GM12873 (cell line): ENCODE measurements at regions not wholly inside any gene's neighbourhood (a gene's known extent, or its start where the extent isn't known, plus 50 kb on each side); places are given as distances from the start of the nearest gene placed in this dataset.

Source experiments
- TF ChIP-seq, protein P1 (sequence below): IDR thresholded peaks from 2 replicates; pipeline ENCODE4 v1.5.1; 2012; ENCODE audit warnings: low read depth, mild to moderate bottlenecking, moderate library complexity, low read length, control low read depth; ENCODE audit not compliant: insufficient read depth; ENCODE audit errors: missing control alignments

GRCh38 chr17:56648321-56648720 is 54.8 kb downstream of the NOG start:
- TF ChIP-seq, protein P1, sequence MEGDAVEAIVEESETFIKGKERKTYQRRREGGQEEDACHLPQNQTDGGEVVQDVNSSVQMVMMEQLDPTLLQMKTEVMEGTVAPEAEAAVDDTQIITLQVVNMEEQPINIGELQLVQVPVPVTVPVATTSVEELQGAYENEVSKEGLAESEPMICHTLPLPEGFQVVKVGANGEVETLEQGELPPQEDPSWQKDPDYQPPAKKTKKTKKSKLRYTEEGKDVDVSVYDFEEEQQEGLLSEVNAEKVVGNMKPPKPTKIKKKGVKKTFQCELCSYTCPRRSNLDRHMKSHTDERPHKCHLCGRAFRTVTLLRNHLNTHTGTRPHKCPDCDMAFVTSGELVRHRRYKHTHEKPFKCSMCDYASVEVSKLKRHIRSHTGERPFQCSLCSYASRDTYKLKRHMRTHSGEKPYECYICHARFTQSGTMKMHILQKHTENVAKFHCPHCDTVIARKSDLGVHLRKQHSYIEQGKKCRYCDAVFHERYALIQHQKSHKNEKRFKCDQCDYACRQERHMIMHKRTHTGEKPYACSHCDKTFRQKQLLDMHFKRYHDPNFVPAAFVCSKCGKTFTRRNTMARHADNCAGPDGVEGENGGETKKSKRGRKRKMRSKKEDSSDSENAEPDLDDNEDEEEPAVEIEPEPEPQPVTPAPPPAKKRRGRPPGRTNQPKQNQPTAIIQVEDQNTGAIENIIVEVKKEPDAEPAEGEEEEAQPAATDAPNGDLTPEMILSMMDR, result no peak

DNA sequence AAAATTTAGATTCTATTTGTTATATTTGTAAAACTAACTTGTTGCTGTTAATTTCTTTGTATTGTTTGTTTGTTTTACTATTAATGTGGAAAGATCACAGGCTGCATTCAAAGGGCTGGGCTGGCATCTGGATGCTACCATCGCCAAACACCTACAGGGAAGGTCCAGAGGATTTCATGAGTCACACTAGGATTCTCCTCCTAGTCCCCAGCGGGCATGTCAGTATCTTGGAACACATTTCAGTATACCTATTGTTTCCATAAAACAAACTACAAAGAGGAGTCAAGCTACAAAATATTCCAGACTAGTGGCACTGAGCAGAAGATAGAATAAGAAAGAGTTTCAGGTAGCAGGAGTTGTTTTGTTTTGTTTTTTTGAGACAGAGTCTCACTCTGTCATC is 55.3 kb downstream of the NOG start:
- TF ChIP-seq, protein P1, result no peak

DNA sequence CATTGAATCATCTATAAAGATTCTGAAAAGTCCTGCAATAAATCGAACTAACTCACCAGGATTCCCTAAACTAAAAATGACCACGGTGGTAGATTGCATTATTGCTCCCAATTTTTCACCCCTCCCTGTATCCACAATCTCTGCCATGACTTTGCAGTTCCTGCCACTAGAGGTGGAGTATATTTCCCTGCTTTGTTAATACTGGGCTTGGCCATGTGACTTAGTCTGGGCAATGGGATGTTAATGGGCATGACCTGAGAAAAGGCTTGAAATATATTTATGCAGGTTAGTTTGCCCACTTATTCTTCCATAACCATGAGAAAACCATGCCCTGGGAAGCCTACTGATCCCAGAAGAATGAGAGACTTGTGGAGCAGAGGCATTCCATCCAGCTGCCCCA is 59.1 kb downstream of the NOG start:
- TF ChIP-seq, protein P1, result no peak

DNA sequence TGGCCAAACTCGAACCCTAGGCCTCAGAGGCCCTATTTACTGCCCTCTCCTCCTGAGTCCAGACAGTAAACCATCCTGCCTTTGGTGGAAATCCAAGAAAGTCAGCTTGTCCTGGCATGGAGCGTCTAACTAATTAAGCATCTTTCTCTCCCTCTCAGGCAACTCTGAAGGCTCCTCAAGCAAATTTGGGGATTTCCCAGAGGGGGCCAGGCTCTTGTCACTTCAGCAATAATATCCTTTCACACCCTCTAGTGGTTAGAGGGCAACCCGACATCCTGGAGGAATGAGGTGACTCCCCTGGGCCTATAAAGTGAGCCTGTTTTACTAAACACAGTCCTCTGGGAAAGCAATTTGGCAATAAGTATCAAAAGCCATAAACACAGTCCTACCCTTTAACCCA is 60.4 kb downstream of the NOG start:
- TF ChIP-seq, protein P1, result peak; percentile 72

DNA sequence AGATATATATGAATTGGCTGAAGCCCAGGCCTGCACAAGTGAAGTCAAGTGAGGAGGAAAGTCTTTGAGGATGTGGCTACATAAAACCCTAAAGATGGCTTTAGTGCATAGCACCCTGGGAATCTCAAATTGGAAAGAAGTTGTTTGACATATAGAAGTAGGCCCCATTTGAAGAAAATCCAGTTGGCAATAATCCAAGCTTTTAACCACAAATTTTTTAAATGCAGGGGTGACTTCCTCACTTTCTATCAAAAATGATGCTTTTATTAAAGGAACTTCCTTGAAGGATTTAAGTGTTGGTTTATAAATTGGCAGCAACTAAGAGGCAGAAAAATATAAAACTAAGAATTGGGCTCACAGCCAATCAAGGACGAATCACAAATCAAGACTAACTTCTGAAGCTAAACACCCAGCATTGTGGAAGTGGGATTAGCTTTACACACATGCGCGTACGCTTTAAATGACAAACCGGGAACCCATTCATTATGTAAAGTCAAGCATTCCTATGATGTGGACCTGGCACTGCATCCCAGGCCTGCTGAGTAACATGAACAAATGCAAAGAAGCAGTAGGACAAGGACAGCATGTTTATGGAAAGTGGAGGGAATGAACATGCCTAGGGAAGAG is 63.3 kb downstream of the NOG start:
- TF ChIP-seq, protein P1, result no peak

DNA sequence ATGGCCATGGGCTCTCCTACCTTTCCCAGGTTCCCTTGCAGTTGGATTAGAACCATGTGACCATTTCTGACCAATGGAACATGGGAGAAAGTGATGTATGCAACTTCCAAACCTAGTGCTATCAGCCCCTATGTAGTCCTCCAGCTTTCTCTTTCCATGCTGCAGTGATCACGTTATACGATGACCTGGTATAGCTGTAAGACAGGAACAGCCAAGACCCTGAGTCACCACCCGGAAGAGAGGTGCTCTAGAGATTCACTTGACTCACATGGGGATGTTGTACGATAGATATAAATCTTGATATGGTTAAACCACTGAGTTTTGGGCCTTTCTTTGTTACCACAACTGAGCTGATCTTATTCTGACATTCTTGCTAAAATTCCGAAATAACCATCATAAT is 65.1 kb downstream of the NOG start:
- TF ChIP-seq, protein P1, result no peak

DNA sequence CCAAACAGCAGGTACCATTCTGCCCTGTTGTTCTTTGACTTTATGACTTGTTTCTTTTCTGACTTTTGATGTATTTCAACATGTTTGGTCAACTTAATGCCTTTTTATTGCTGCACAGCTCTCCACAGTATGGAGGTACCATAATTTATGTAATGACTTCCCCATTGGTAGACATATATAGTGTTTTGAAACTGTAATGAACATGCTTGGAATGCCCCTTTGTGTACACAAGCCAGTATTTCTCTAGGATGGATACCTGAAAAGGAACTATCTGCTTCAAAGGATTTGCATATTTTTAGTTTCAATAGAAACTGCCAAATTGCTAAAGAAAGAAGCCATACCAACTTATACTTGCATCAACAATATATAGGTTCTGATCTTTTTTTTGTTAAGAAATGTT is 66.1 kb downstream of the NOG start:
- TF ChIP-seq, protein P1, result no peak

DNA sequence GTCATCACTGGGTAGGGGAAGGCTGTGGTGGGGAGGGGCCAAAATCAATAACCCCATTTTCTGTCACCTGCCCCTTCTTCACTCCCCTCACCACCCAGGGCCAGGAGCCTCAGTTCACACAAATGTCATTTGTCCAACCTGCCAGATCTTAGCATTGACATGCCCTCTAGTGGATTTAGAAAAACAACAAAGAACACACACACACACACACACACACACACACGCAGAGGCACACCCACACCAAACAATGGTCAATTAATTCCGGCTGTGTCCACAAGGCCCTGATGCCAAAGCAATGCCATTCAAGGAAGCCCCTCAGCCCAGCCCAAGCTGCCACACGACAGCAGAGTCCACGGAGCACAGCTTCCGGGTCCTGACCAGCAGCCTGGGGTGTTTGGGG is 68.4 kb downstream of the NOG start:
- TF ChIP-seq, protein P1, result no peak
